Muscle layer of duodenum (tissue), 2 donors: ENCODE measurements at regions not wholly inside any gene's neighbourhood (a gene's known extent, or its start where the extent isn't known, plus 50 kb on each side); places are given as distances from the start of the nearest gene placed in this dataset.

ENCODE experiments used
- H3K27ac ChIP-seq: one replicate; pipeline ENCODE4 v1.7.0; 2013; ENCODE audit warnings: mild to moderate bottlenecking, low read length
- H3K27me3 ChIP-seq: one replicate; pipeline ENCODE4 v1.7.0; 2013; ENCODE audit warnings: low read depth, mild to moderate bottlenecking, control low read depth, low read length
- H3K36me3 ChIP-seq, 2 donors: one replicate each; pipeline ENCODE4 v1.7.0; 2013; ENCODE audit warnings: low read length in 2 of 2, control low read depth in 1 of 2, mild to moderate bottlenecking in 1 of 2; ENCODE audit not compliant: insufficient read depth in 2 of 2, control insufficient read depth in 1 of 2
- H3K4me1 ChIP-seq, 2 donors: one replicate each; pipeline ENCODE4 v1.7.0; 2013; ENCODE audit warnings: low read length in 2 of 2, mild to moderate bottlenecking in 2 of 2, control low read depth in 1 of 2, moderate library complexity in 1 of 2; ENCODE audit not compliant: insufficient read depth in 2 of 2, control insufficient read depth in 1 of 2
- H3K4me3 ChIP-seq, 2 donors: one replicate each; pipeline ENCODE4 v1.7.0; 2013; ENCODE audit warnings: low read length in 2 of 2, low read depth in 1 of 2, mild to moderate bottlenecking in 1 of 2
- H3K9me3 ChIP-seq, 2 donors: one replicate each; pipeline ENCODE4 v1.7.0; 2013; ENCODE audit warnings: low read length in 2 of 2, control low read depth in 1 of 2, mild to moderate bottlenecking in 1 of 2; ENCODE audit not compliant: control insufficient read depth in 1 of 2
- donor health status: healthy.

DNA sequence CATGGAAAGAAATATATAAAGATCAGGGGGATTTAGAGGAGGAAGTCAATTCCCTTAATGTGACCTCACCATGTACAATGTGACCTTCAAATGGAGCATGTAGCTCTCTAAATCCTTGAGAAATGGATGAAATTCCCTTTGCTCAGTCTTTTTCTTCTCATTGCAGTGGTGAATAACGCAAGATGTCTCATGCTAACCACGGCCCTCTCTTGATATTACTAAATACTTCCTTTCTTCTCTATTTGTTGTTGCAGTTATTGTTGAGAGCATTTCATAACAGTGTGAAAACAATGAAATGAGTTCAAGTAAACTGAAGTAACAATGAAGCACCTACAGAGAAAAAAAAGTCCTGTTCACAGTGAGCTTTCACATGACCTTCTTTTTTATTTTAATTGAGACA, 55.6 kb downstream of the ZNF281 start:
- Histone ChIP-seq H3K4me1 (peaks cover 0 to 4% of the 10 kb centered on the region in 2 donors), H3K4me3 (no peak overlapping the region), H3K27ac (no peak overlapping the region), H3K27me3 (no peaks in the 10 kb centered on the region), H3K9me3 (no peaks in the 10 kb centered on the region), H3K36me3 (no peaks in the 10 kb centered on the region)

DNA sequence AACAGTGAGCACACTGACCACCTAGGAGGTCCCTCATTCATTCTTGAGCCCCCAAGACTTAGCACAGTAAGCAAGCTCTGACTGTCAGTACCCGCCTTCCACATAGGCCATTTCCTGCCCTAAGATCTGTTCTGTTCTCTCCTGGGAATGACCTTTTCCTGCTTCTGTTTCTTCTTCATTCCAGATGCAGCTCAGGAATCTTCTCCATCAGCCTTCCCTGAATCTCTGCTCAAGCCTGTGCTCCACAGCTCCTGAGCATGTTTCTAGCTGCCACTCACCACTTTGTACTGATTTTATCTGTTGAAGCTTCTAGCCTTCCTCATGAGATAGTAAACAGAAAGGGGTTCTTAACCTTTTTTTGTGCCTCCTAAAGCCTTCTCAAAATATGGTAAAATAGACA, 56.6 kb downstream of the ZNF281 start:
- Histone ChIP-seq H3K27ac (no peak overlapping the region), H3K4me3 (no peak overlapping the region), H3K27me3 (no peaks in the 10 kb centered on the region), H3K36me3 (no peaks in the 10 kb centered on the region), H3K4me1 (peaks cover 0 to 4% of the 10 kb centered on the region in 2 donors), H3K9me3 (no peaks in the 10 kb centered on the region)

DNA sequence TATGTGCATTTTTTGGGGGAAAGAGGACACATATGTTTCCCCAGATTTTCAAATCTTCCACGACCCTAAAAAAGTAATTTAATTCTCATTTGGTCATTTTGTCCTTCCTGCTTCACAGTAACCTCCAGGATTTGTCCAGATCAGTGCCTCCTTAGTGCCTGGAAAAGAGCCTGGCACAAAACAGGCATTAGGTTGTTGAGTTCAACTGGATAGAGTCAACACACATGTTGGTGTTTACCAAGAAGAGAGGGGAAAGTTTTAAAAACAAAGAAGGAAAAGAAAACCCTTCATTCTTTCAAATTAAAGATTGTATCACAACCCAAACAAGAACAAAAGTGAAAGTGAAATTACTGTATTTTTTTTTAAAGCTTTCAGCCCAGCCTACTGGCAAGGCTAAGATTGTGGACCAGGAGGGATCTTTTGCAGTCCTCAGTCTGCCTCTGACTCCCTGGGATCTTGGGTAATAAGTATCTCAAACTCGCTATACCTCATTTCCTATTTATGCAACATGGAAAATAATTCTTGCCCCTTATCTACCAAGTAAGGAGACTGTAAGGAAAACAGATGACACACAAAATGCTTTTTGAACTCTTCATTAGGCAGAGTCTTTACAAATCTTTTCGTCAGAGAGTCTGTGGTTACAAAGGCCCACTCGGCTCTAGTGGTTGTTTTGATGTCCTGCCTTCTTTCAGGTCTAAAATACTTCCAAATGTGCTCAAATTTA, 57.8 kb downstream of the ZNF281 start:
- Histone ChIP-seq H3K4me1 (peaks cover 0 to 4% of the 10 kb centered on the region in 2 donors), H3K27ac (peak overlapping the region; percentile 47), H3K36me3 (no peaks in the 10 kb centered on the region), H3K4me3 (peak overlapping the region in 1 of 2 donors; percentile 5), H3K9me3 (no peaks in the 10 kb centered on the region), H3K27me3 (no peaks in the 10 kb centered on the region)

DNA sequence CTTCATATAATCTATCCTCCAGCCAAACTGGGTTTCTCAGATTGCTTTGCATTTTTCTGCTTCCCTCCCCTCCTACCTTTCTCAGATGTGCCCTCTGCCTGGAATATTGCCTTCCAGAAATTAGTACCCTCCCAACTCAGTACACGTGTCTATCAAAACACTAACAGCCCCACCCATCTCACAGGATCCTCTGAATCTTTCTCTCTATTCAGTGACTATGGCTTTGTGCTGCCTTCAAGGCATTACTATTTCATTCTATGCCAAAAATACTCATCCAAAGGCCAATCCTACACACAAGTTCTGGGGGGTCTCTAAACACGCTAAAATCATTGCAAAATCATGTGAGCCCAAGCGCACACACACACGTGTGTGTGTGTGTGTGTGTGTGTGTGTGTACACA, 58.4 kb downstream of the ZNF281 start:
- H3K27me3 ChIP-seq, result no peaks in the 10 kb centered on the region
- H3K36me3 ChIP-seq, result no peaks in the 10 kb centered on the region
- peak overlapping the region in 1 of 2 donors; percentile 5 for H3K4me3 ChIP-seq
- peak overlapping the region; percentile 47 for H3K27ac ChIP-seq
- H3K9me3 ChIP-seq, result no peaks in the 10 kb centered on the region
- H3K4me1 ChIP-seq, result peaks cover 0 to 4% of the 10 kb centered on the region in 2 donors

DNA sequence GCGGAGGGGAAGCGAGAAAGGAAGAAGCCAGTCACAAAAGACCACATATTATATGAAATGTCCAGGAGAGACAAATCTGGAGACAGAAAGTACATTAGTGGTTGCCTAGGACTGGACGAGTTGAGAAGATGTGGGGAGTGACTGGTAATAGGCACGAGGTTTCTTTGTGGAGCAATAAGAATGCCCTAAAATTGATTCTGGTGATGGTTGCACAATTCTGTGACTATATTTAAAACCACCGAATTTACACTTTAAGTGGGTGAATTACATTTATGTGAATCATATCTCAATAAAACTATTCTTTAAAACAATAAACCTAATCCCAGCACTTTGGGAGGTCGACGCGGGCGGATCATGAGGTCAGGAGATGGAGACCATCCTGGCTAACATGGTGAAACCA, 63.1 kb downstream of the ZNF281 start:
- Histone ChIP-seq H3K4me3 (no peak overlapping the region), H3K27ac (no peak overlapping the region), H3K27me3 (no peaks in the 10 kb centered on the region), H3K9me3 (no peaks in the 10 kb centered on the region), H3K36me3 (no peaks in the 10 kb centered on the region), H3K4me1 (no peaks in the 10 kb centered on the region)

DNA sequence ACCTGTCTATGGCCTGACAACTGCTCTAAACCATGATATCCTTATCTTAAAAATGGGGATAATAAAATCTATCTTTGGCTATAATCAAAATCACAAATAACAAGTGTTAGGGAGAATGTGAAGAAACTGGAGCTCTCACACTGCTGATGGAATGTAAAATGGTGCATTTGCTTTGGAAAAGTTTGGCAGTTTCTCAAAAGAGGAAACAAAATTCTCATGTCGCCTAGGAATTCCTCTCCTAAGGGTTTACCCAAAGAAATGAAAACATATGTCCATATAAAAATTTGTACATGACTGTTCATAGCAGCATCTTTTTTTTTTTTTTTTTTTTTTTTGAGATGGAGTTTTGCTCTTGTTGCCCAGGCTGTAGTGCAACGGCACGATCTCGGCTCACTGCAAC, 64.3 kb downstream of the ZNF281 start:
- Histone ChIP-seq H3K36me3 (no peaks in the 10 kb centered on the region), H3K4me1 (no peaks in the 10 kb centered on the region), H3K27me3 (no peaks in the 10 kb centered on the region), H3K9me3 (no peaks in the 10 kb centered on the region), H3K4me3 (no peak overlapping the region), H3K27ac (no peak overlapping the region)

DNA sequence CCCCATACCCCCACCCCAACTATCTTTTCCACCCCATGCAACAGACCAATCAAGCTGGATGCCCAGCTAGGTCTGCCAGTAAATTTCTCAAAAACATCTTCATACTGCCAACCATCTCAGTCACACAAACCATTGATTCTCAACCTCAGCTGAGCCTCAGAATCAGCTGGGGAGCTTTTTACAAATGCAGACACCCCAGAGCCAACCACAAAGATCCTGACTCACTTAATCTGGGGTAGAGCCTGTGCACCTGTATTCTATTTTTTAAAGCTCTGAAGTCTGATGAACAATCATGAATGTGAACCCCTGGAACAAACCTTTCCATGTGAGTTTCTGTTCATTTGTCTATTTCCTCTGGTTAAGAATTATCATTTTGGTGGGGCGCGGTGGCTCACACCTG, 66.0 kb downstream of the ZNF281 start:
- Histone ChIP-seq H3K4me3 (no peak overlapping the region), H3K36me3 (no peaks in the 10 kb centered on the region), H3K27ac (no peak overlapping the region), H3K4me1 (no peaks in the 10 kb centered on the region), H3K9me3 (no peaks in the 10 kb centered on the region), H3K27me3 (no peaks in the 10 kb centered on the region)

DNA sequence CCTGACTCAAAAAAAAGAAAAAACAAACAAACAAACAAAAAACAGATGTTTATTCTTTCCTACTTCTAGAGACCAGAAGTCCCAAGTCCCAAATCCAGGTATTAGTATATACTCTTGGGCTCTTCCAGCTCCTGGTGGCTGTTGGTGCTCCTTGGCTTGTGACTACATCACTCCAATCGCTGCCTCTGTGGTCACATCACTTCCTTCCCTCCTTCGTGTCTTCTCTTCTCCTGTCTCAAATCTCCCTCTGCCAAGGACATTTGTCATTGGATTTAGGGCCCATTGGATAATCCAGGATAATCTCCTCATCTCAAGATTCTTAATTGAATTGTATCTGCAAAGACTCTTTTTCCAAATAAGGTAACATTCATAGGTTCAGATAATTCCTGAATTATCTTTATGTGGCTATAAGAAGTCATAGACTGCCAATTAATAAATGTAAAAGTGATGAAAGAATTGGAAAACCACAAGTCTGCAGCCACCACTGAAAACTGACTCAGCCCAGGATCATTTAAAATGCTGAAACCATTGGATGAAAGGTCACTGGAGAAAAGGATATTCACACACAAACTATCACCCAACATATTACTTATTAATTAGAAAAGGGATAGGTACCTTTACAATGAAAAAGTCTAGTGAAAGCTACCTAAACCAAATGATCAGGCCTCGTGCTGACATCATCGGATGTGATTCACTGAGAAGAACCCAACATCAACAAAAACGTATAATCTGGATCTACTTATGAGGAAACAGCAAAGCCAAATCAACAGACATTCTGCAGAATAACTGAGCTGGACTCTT, 67.1 kb downstream of the ZNF281 start:
- Histone ChIP-seq H3K4me3 (no peak overlapping the region), H3K27ac (no peak overlapping the region), H3K4me1 (no peaks in the 10 kb centered on the region), H3K9me3 (no peaks in the 10 kb centered on the region), H3K27me3 (no peaks in the 10 kb centered on the region), H3K36me3 (no peaks in the 10 kb centered on the region)

DNA sequence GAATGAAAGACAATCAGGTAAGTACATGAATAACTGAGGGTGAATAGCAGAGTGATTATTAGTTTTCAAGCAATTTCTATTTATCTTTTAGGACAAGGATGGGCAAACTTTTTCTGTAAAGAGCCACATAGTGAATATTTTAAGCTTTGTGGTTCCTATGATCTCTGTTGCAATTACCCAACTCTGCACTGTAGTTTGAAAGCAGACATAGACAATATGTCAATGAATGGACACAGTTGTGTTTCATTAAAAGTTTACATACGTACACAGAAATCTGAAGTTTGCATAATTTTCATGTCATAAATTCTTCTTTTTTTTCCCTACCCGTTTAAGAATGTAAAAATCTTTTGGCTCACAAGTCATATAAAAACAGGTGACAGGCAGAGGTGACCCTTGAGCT, 71.4 kb downstream of the ZNF281 start:
- Histone ChIP-seq H3K9me3 (no peaks in the 10 kb centered on the region), H3K27me3 (no peaks in the 10 kb centered on the region), H3K4me1 (no peaks in the 10 kb centered on the region), H3K36me3 (no peaks in the 10 kb centered on the region), H3K4me3 (no peak overlapping the region), H3K27ac (no peak overlapping the region)

DNA sequence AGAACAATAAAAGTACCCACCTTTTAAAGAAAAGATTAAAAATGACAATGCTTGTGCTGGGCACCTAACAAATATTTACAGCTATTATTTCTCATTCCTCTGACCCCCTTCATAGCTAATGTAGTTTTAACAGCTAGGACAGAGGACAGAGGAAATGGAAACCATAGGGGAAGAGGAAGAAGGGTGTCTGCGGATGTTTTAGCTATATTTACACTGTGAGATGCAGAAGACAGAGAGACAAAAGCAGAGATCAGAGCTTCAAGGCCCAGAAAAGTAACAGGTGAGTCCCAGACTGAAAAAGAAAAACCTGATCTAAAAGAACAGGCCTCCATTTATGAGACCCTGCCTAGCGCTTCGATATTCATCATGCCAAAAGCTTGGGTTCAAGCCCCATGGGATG, 72.0 kb downstream of the ZNF281 start:
- no peaks in the 10 kb centered on the region for H3K9me3 ChIP-seq
- no peak overlapping the region for H3K27ac ChIP-seq
- no peak overlapping the region for H3K4me3 ChIP-seq

DNA sequence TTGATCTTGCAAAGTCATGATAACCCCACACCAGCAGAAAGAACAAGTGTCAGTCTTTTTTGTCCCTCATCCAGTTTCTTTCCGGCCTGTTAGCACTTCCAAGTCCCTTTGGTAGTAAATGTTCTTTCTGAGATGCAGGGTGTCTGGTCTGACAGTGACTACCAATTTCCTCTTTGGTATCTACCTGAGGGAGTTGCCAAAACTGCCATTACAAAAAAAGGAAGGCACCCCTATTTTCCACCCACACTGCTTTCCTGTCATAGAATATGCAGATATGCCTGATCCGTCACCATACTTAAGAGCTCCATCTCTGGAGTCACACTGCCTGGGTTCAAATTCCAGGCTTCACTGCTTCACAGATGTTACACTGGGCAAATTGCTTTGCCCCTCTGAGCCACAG, 72.4 kb downstream of the ZNF281 start:
- Histone ChIP-seq H3K36me3 (no peaks in the 10 kb centered on the region), H3K4me3 (no peak overlapping the region), H3K9me3 (no peaks in the 10 kb centered on the region), H3K27ac (no peak overlapping the region), H3K27me3 (no peaks in the 10 kb centered on the region), H3K4me1 (no peaks in the 10 kb centered on the region)

More for the DNA sequence above, 72.0 kb downstream of the ZNF281 start:
- H3K27me3 ChIP-seq, result no peaks in the 10 kb centered on the region
- no peaks in the 10 kb centered on the region for H3K36me3 ChIP-seq
- H3K4me1 ChIP-seq, result no peaks in the 10 kb centered on the region
